GM23338 (cell line): ENCODE measurements at regions not wholly inside any gene's neighbourhood (a gene's known extent, or its start where the extent isn't known, plus 50 kb on each side); places are given as distances from the start of the nearest gene placed in this dataset.

Experiments
- ATAC-seq: fragments of 200-7000 bp; cut with Tn5 transposase; 3 replicates; pipeline ENCODE4 v1.9.1; 2020
- DNase-seq: peaks from one replicate; pipeline ENCODE4 v3.0.0-alpha.2; 2015; ENCODE audit warnings: low spot score
- H2AFZ ChIP-seq: fragments of 200-600 bp; sonication (generic); 2 replicates; pipeline ENCODE4 v1.8.0; 2016; ENCODE audit warnings: antibody characterized with exemption, mild to moderate bottlenecking, moderate library complexity
- H3F3A ChIP-seq: fragments of 200-600 bp; sonication (generic); replicated peaks from 2 replicates; pipeline ENCODE4 v1.8.0; 2017; ENCODE audit warnings: antibody characterized with exemption, mixed run types, low read depth
- H3K27ac ChIP-seq: fragments of 200-600 bp; sonication (generic); 2 replicates; pipeline ENCODE4 v1.6.1; 2016; ENCODE audit warnings: low read depth
- H3K27me3 ChIP-seq: fragments of 200-600 bp; sonication (generic); 2 replicates; pipeline ENCODE4 v1.8.0; 2016; ENCODE audit warnings: mild to moderate bottlenecking, mixed run types, moderate library complexity; ENCODE audit not compliant: insufficient read depth
- H3K36me3 ChIP-seq: fragments of 200-600 bp; sonication (generic); 2 replicates; pipeline ENCODE4 v1.8.0; 2016; ENCODE audit warnings: mild to moderate bottlenecking; ENCODE audit not compliant: insufficient read depth
- H3K4me1 ChIP-seq: fragments of 200-600 bp; sonication (generic); 2 replicates; pipeline ENCODE4 v1.8.0; 2016; ENCODE audit warnings: mild to moderate bottlenecking, moderate library complexity; ENCODE audit not compliant: insufficient read depth
- H3K4me2 ChIP-seq: fragments of 200-600 bp; sonication (generic); 2 replicates; pipeline ENCODE4 v1.7.1; 2017; ENCODE audit warnings: mixed run types
- H3K4me3 ChIP-seq: fragments of 200-600 bp; sonication (generic); 2 replicates; pipeline ENCODE4 v1.6.1; 2016; ENCODE audit warnings: mixed run types
- H3K79me2 ChIP-seq: fragments of 200-600 bp; sonication (generic); replicated peaks from 2 replicates; pipeline ENCODE4 v1.8.0; 2017; ENCODE audit warnings: mild to moderate bottlenecking; ENCODE audit not compliant: insufficient read depth
- H3K9me2 ChIP-seq: fragments of 200-600 bp; sonication (generic); 2 replicates; pipeline ENCODE4 v1.8.0; 2017; ENCODE audit not compliant: insufficient read depth
- H4K20me1 ChIP-seq: fragments of 200-600 bp; sonication (generic); replicated peaks from 2 replicates; pipeline ENCODE4 v1.8.0; 2017; ENCODE audit warnings: mild to moderate bottlenecking; ENCODE audit not compliant: insufficient read depth
- H3K27ac Mint-ChIP-seq: 2 replicates; pipeline ENCODE4 v1.8.0; 2020; ENCODE audit warnings: inconsistent platforms, mild to moderate bottlenecking, moderate library complexity, mixed read lengths
- H3K27me3 Mint-ChIP-seq: 3 replicates; pipeline ENCODE4 v1.8.0; 2022; ENCODE audit warnings: low read depth, mild to moderate bottlenecking, moderate library complexity, mixed read lengths, inconsistent platforms; ENCODE audit not compliant: insufficient read depth, poor library complexity
- H3K36me3 Mint-ChIP-seq: 3 replicates; pipeline ENCODE4 v1.8.0; 2021; ENCODE audit warnings: low read depth, mild to moderate bottlenecking, inconsistent platforms, moderate library complexity, mixed read lengths
- H3K4me1 Mint-ChIP-seq: 3 replicates; pipeline ENCODE4 v1.8.0; 2020; ENCODE audit warnings: mild to moderate bottlenecking, inconsistent platforms, mixed read lengths
- H3K4me3 Mint-ChIP-seq: 3 replicates; pipeline ENCODE4 v1.8.0; 2021; ENCODE audit warnings: moderate library complexity, mild to moderate bottlenecking, inconsistent platforms, mixed read lengths
- H3K9me3 Mint-ChIP-seq: 3 replicates; pipeline ENCODE4 v1.8.0; 2020; ENCODE audit warnings: moderate library complexity, mild to moderate bottlenecking, inconsistent platforms, mixed read lengths
- CREB1 ChIP-seq: fragments of 250-450 bp; sonication (Bioruptor Pico); IDR thresholded peaks from 2 replicates; pipeline ENCODE4 v1.5.0; 2020; ENCODE audit warnings: low read depth, mild to moderate bottlenecking, moderate library complexity
- EZH2 ChIP-seq: fragments of 200-600 bp; sonication (generic); IDR thresholded peaks from one replicate; pipeline ENCODE4 v1.8.0; 2017; ENCODE audit warnings: antibody characterized with exemption, mild to moderate bottlenecking, low read depth; ENCODE audit not compliant: unreplicated experiment
- EZH2phosphoT487 ChIP-seq: fragments of 200-600 bp; sonication (generic); IDR thresholded peaks from one replicate; pipeline ENCODE4 v1.8.1; 2018; ENCODE audit warnings: antibody characterized with exemption; ENCODE audit not compliant: unreplicated experiment
- JUNB ChIP-seq: IDR thresholded peaks from one replicate; pipeline ENCODE4 v1.6.1; 2016; ENCODE audit warnings: antibody characterized with exemption; ENCODE audit not compliant: unreplicated experiment
- NANOG ChIP-seq: IDR thresholded peaks from 2 replicates; pipeline ENCODE4 v1.6.1; 2016; ENCODE audit warnings: antibody characterized with exemption, borderline replicate concordance
- POLR2AphosphoS5 ChIP-seq: IDR thresholded peaks from 2 replicates; pipeline ENCODE4 v1.6.1; 2016; ENCODE audit warnings: antibody characterized with exemption, low read depth
- STAT1 ChIP-seq: IDR thresholded peaks from one replicate; pipeline ENCODE4 v1.6.1; 2016; ENCODE audit warnings: antibody characterized with exemption; ENCODE audit not compliant: unreplicated experiment
- ZNF114 ChIP-seq: fragments of 250-450 bp; sonication (Bioruptor Pico); IDR thresholded peaks from 2 replicates; pipeline ENCODE4 v1.5.0; 2020; ENCODE audit warnings: mild to moderate bottlenecking, moderate library complexity
- ZNF331 ChIP-seq: fragments of 250-450 bp; sonication (Bioruptor Pico); IDR thresholded peaks from 2 replicates; pipeline ENCODE4 v1.5.0; 2020; ENCODE audit warnings: low read depth, mild to moderate bottlenecking, moderate library complexity
- TF ChIP-seq, protein P1 (sequence below): IDR thresholded peaks from one replicate; pipeline ENCODE4 v1.6.1; 2018; ENCODE audit warnings: antibody characterized with exemption; ENCODE audit not compliant: unreplicated experiment
- TF ChIP-seq, protein P2 (sequence below): fragments of 250-450 bp; sonication (Bioruptor Pico); IDR thresholded peaks from 2 replicates; pipeline ENCODE4 v1.5.0; 2020; ENCODE audit warnings: mild to moderate bottlenecking, moderate library complexity
- TF ChIP-seq, protein P3 (sequence below), 2 experiments: fragments of 200-600 bp in 1 of 2; sonication (generic) in 1 of 2; conservative IDR thresholded peaks; 2 replicates each; pipeline versions ENCODE4 v1.5.1 to v1.6.1; 2016 to 2017; ENCODE audit warnings: antibody characterized with exemption in 2 of 2, low read depth in 2 of 2, mild to moderate bottlenecking in 2 of 2, moderate library complexity in 1 of 2
- TF ChIP-seq, protein P4 (sequence below): IDR thresholded peaks from 2 replicates; pipeline ENCODE4 v1.6.1; 2016; ENCODE audit warnings: antibody characterized with exemption

DNA sequence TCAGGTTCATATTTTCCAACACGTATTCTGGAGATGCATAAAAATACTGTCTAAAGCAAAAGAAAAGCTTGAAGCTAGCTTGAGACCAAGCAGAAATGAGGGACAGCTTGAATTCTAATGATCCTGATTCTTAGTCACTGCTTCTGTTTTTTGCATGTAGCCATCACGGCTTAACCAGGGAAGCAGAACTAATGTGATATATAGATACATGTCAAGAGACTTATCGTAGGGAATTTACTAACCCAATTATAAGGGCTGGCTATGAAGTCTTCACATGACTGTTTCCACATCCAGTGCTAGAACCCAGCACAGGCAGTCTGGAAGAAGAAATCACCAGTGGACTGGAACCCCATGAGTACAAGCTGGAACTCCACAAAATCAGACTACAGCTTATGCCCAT lies 85.2 kb upstream of the SLIT2 start:
- no peak for DNase-seq
- no peaks in the 10 kb centered on the region for H3K9me3 Mint-ChIP-seq

More for the DNA sequence above, 85.2 kb upstream of the SLIT2 start:
- H3K27ac Mint-ChIP-seq = no peak overlapping the region
- Histone ChIP-seq H3F3A (no peaks in the 10 kb centered on the region), H3K4me1 (no peaks in the 10 kb centered on the region), H3K27ac (no peak overlapping the region), H4K20me1 (no peaks in the 10 kb centered on the region), H3K4me2 (no peak overlapping the region), H3K4me3 (no peak overlapping the region), H3K79me2 (no peaks in the 10 kb centered on the region), H3K27me3 (no peaks in the 10 kb centered on the region), H3K9me2 (peaks cover 8% of the 10 kb centered on the region; the same call in 1 of the 2 replicates), H3K36me3 (no peaks in the 10 kb centered on the region), H2AFZ (no peak overlapping the region)
- TF ChIP-seq POLR2AphosphoS5 = no peak
- TF ChIP-seq ZNF114 = no peak
- TF ChIP-seq NANOG = no peak
- TF ChIP-seq EZH2phosphoT487 = no peak
- TF ChIP-seq EZH2 = no peak
- TF ChIP-seq JUNB = no peak
- TF ChIP-seq, protein P1, sequence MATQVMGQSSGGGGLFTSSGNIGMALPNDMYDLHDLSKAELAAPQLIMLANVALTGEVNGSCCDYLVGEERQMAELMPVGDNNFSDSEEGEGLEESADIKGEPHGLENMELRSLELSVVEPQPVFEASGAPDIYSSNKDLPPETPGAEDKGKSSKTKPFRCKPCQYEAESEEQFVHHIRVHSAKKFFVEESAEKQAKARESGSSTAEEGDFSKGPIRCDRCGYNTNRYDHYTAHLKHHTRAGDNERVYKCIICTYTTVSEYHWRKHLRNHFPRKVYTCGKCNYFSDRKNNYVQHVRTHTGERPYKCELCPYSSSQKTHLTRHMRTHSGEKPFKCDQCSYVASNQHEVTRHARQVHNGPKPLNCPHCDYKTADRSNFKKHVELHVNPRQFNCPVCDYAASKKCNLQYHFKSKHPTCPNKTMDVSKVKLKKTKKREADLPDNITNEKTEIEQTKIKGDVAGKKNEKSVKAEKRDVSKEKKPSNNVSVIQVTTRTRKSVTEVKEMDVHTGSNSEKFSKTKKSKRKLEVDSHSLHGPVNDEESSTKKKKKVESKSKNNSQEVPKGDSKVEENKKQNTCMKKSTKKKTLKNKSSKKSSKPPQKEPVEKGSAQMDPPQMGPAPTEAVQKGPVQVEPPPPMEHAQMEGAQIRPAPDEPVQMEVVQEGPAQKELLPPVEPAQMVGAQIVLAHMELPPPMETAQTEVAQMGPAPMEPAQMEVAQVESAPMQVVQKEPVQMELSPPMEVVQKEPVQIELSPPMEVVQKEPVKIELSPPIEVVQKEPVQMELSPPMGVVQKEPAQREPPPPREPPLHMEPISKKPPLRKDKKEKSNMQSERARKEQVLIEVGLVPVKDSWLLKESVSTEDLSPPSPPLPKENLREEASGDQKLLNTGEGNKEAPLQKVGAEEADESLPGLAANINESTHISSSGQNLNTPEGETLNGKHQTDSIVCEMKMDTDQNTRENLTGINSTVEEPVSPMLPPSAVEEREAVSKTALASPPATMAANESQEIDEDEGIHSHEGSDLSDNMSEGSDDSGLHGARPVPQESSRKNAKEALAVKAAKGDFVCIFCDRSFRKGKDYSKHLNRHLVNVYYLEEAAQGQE = no peak
- TF ChIP-seq, protein P2, sequence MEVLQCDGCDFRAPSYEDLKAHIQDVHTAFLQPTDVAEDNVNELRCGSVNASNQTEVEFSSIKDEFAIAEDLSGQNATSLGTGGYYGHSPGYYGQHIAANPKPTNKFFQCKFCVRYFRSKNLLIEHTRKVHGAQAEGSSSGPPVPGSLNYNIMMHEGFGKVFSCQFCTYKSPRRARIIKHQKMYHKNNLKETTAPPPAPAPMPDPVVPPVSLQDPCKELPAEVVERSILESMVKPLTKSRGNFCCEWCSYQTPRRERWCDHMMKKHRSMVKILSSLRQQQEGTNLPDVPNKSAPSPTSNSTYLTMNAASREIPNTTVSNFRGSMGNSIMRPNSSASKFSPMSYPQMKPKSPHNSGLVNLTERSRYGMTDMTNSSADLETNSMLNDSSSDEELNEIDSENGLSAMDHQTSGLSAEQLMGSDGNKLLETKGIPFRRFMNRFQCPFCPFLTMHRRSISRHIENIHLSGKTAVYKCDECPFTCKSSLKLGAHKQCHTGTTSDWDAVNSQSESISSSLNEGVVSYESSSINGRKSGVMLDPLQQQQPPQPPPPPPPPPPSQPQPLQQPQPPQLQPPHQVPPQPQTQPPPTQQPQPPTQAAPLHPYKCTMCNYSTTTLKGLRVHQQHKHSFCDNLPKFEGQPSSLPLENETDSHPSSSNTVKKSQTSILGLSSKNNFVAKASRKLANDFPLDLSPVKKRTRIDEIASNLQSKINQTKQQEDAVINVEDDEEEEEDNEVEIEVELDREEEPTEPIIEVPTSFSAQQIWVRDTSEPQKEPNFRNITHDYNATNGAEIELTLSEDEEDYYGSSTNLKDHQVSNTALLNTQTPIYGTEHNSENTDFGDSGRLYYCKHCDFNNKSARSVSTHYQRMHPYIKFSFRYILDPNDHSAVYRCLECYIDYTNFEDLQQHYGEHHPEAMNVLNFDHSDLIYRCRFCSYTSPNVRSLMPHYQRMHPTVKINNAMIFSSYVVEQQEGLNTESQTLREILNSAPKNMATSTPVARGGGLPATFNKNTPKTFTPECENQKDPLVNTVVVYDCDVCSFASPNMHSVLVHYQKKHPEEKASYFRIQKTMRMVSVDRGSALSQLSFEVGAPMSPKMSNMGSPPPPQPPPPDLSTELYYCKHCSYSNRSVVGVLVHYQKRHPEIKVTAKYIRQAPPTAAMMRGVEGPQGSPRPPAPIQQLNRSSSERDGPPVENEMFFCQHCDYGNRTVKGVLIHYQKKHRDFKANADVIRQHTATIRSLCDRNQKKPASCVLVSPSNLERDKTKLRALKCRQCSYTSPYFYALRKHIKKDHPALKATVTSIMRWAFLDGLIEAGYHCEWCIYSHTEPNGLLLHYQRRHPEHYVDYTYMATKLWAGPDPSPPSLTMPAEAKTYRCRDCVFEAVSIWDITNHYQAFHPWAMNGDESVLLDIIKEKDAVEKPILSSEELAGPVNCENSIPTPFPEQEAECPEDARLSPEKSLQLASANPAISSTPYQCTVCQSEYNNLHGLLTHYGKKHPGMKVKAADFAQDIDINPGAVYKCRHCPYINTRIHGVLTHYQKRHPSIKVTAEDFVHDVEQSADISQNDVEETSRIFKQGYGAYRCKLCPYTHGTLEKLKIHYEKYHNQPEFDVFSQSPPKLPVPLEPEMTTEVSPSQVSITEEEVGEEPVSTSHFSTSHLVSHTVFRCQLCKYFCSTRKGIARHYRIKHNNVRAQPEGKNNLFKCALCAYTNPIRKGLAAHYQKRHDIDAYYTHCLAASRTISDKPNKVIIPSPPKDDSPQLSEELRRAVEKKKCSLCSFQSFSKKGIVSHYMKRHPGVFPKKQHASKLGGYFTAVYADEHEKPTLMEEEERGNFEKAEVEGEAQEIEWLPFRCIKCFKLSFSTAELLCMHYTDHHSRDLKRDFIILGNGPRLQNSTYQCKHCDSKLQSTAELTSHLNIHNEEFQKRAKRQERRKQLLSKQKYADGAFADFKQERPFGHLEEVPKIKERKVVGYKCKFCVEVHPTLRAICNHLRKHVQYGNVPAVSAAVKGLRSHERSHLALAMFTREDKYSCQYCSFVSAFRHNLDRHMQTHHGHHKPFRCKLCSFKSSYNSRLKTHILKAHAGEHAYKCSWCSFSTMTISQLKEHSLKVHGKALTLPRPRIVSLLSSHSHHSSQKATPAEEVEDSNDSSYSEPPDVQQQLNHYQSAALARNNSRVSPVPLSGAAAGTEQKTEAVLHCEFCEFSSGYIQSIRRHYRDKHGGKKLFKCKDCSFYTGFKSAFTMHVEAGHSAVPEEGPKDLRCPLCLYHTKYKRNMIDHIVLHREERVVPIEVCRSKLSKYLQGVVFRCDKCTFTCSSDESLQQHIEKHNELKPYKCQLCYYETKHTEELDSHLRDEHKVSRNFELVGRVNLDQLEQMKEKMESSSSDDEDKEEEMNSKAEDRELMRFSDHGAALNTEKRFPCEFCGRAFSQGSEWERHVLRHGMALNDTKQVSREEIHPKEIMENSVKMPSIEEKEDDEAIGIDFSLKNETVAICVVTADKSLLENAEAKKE (CRISPR knock-in tag) = no peak
- TF ChIP-seq CREB1 = no peak
- TF ChIP-seq, protein P3, sequence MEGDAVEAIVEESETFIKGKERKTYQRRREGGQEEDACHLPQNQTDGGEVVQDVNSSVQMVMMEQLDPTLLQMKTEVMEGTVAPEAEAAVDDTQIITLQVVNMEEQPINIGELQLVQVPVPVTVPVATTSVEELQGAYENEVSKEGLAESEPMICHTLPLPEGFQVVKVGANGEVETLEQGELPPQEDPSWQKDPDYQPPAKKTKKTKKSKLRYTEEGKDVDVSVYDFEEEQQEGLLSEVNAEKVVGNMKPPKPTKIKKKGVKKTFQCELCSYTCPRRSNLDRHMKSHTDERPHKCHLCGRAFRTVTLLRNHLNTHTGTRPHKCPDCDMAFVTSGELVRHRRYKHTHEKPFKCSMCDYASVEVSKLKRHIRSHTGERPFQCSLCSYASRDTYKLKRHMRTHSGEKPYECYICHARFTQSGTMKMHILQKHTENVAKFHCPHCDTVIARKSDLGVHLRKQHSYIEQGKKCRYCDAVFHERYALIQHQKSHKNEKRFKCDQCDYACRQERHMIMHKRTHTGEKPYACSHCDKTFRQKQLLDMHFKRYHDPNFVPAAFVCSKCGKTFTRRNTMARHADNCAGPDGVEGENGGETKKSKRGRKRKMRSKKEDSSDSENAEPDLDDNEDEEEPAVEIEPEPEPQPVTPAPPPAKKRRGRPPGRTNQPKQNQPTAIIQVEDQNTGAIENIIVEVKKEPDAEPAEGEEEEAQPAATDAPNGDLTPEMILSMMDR (conservative IDR thresholded peaks at IDR 0.05; ENCODE audit: low read depth in 2 of 2) = no peak
- TF ChIP-seq, protein P4, sequence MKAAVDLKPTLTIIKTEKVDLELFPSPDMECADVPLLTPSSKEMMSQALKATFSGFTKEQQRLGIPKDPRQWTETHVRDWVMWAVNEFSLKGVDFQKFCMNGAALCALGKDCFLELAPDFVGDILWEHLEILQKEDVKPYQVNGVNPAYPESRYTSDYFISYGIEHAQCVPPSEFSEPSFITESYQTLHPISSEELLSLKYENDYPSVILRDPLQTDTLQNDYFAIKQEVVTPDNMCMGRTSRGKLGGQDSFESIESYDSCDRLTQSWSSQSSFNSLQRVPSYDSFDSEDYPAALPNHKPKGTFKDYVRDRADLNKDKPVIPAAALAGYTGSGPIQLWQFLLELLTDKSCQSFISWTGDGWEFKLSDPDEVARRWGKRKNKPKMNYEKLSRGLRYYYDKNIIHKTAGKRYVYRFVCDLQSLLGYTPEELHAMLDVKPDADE = no peak
- TF ChIP-seq ZNF331 (CRISPR knock-in tag) = no peak
- TF ChIP-seq STAT1 = no peak
- H3K4me3 Mint-ChIP-seq = no peak overlapping the region
- H3K36me3 Mint-ChIP-seq = no peaks in the 10 kb centered on the region
- ATAC-seq = no peak
- H3K27me3 Mint-ChIP-seq = no peaks in the 10 kb centered on the region
- no peaks in the 10 kb centered on the region for H3K4me1 Mint-ChIP-seq
